HUES6 (cell line): ENCODE measurements at regions not wholly inside any gene's neighbourhood (a gene's known extent, or its start where the extent isn't known, plus 50 kb on each side); places are given as distances from the start of the nearest gene placed in this dataset.

ENCODE experiments used
- H3K27ac ChIP-seq: 2 replicates; pipeline ENCODE4 v1.7.0; 2013; ENCODE audit warnings: low read depth, mild to moderate bottlenecking, low read length, inconsistent platforms
- H3K27me3 ChIP-seq: 2 replicates; pipeline ENCODE4 v1.6.1; 2013; ENCODE audit warnings: low read length; ENCODE audit not compliant: control insufficient read depth, insufficient read depth
- H3K36me3 ChIP-seq: 2 replicates; pipeline ENCODE4 v1.6.1; 2013; ENCODE audit warnings: low read length; ENCODE audit not compliant: control insufficient read depth, insufficient read depth
- H3K4me1 ChIP-seq: 2 replicates; pipeline ENCODE4 v1.6.1; 2013; ENCODE audit warnings: low read length; ENCODE audit not compliant: control insufficient read depth, insufficient read depth
- H3K4me3 ChIP-seq: 2 replicates; pipeline ENCODE4 v1.5.1; 2013; ENCODE audit warnings: low read depth, low read length
- H3K9ac ChIP-seq: one replicate; pipeline ENCODE4 v1.6.1; 2013; ENCODE audit warnings: mild to moderate bottlenecking, low read length
- H3K9me3 ChIP-seq: 2 replicates; pipeline ENCODE4 v1.6.1; 2013; ENCODE audit warnings: low read depth, low read length; ENCODE audit not compliant: control insufficient read depth, insufficient read depth

- no peak overlapping the region for H3K27ac ChIP-seq
- H3K9ac ChIP-seq, result no peak overlapping the region
- H3K27me3 ChIP-seq, result no peaks in the 10 kb centered on the region
- no peak overlapping the region for H3K4me3 ChIP-seq
- H3K9me3 ChIP-seq, result no peaks in the 10 kb centered on the region
- H3K4me1 ChIP-seq, result peaks cover 48% of the 10 kb centered on the region
- H3K36me3 ChIP-seq, result no peaks in the 10 kb centered on the region
Observed at GRCh38 chr19:30691819-30692166, 319.6 kb downstream of the ZNF536 start.

DNA sequence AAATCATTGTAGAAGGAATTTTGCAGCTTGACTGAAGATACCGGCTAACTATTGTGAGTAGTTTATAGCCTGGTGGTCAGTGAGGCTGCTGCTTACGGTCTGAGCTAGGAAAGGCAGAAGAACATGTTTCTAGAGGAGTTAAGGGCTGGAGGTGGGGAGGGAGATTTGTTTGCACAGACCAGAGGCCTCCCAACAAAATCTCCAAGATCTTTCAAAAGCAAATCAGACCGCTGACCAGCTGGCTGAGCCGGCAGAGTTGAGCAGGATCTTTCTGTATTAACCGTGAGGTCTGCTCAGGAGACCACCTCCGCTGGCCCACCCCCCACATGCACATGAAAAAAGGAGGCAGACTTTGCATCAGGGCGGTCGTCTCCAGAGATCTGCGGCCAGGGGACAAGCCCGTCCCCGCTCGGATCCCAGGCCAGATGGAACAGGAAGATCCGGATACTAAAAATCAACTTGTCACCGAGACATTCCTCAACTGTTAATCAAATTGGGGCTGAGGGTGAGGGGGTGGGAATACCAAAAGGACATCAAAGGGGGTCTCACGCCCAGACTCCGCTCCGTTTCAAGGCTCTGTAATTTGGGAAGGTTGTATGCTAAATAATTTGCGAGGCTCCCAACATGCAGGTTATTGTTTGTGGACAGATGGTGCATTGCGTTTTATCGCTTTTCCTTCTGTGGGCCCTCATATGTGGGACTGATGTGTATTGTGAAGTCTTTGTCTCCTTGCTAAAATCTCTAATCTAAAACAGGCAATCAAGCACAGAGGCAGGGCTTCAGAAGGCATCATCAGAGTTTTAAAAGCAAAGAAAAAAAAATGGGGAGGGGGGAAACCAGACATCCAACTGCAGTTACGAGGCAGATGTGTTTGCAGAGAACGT is 319.0 kb downstream of the ZNF536 start:
- peak overlapping the region; percentile 27 for H3K9ac ChIP-seq
- H3K27me3 ChIP-seq, result no peaks in the 10 kb centered on the region
- no peaks in the 10 kb centered on the region for H3K9me3 ChIP-seq
- peak overlapping the region; percentile 37; the same call in 1 of the 2 replicates for H3K27ac ChIP-seq
- no peaks in the 10 kb centered on the region for H3K36me3 ChIP-seq
- H3K4me1 ChIP-seq, result peaks cover 50% of the 10 kb centered on the region
- H3K4me3 ChIP-seq, result peak overlapping the region; percentile 23; the same call in 1 of the 2 replicates

DNA sequence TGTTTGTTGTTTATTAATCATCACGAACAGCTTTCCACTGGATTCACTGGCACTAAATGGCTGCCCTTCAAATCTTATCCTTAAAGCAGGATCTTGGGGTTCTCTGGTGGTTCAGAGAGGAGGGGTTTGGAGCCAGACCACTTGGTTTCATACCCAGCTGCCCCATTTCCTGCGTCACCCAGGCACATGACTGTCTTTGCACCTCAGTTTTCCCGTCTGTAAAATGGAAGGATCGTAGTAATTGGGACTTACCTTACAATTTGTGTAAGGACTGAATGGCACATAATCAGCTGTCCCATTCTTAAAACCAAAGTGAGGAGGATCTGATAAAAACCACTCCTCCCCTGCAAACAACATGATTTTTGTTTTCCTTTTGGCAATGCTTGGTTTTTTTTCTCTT is 318.3 kb downstream of the ZNF536 start:
- H3K9me3 ChIP-seq, result no peaks in the 10 kb centered on the region
- H3K9ac ChIP-seq, result peak overlapping the region; percentile 27
- H3K27me3 ChIP-seq, result no peaks in the 10 kb centered on the region
- no peaks in the 10 kb centered on the region for H3K36me3 ChIP-seq
- peak overlapping the region; percentile 37; the same call in 1 of the 2 replicates for H3K27ac ChIP-seq
- peaks cover 50% of the 10 kb centered on the region for H3K4me1 ChIP-seq
- no peak overlapping the region for H3K4me3 ChIP-seq

GRCh38 chr19:30689474-30689873 is 317.3 kb downstream of the ZNF536 start:
- Histone ChIP-seq H3K9ac (no peak overlapping the region), H3K9me3 (no peaks in the 10 kb centered on the region), H3K4me1 (peaks cover 46% of the 10 kb centered on the region), H3K36me3 (no peaks in the 10 kb centered on the region), H3K27ac (no peak overlapping the region), H3K27me3 (no peaks in the 10 kb centered on the region), H3K4me3 (no peak overlapping the region)

GRCh38 chr19:30688696-30689095 is 316.5 kb downstream of the ZNF536 start:
- H3K4me3 ChIP-seq, result no peak overlapping the region
- H3K27ac ChIP-seq, result no peak overlapping the region
- H3K27me3 ChIP-seq, result no peaks in the 10 kb centered on the region
- no peaks in the 10 kb centered on the region for H3K9me3 ChIP-seq
- H3K36me3 ChIP-seq, result no peaks in the 10 kb centered on the region
- no peak overlapping the region for H3K9ac ChIP-seq
- H3K4me1 ChIP-seq, result peaks cover 42% of the 10 kb centered on the region

GRCh38 chr19:30686826-30687566 is 314.8 kb downstream of the ZNF536 start:
- Histone ChIP-seq H3K9ac (peak overlapping the region; percentile 45), H3K4me1 (peaks cover 31% of the 10 kb centered on the region), H3K27ac (peak overlapping the region; percentile 7; the same call in 1 of the 2 replicates)

DNA sequence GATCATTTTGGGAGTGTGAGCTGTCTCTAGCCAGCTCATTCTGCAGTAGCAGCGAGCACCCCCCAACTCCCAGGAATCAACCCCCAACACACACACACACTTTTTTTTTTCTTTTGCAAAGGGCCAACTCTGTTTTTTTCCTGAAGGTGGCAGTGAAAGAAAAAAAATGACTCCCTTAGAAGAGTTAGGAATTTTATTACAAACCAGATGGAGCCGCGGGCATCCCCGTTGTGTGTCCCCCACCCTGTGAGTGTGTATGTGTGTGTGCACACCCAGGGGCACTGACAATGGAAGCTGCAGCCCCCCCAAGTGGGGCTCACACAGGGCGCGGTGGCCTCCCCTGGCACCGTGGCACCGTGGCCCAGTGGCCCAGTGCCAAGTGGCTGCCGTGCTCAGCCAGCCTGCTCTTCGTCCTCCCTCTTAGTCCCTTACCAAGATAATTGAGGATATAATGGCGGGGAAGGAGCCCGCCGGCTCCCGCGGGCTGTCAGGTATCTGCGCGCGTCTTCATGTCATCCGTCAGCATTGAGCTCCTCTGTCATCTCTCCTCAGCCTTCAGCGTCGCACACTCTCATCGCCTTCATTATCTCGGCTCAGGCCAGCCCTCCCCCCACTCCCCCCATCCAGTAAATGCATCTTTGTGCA is 314.1 kb downstream of the ZNF536 start:
- Histone ChIP-seq H3K27me3 (no peaks in the 10 kb centered on the region), H3K27ac (no peak overlapping the region; the same call in 1 of the 2 replicates), H3K9ac (peak overlapping the region; percentile 45)

More at GRCh38 chr19:30686826-30687566, 314.8 kb downstream of the ZNF536 start:
- Histone ChIP-seq H3K9me3 (no peaks in the 10 kb centered on the region), H3K4me3 (no peak overlapping the region), H3K36me3 (no peaks in the 10 kb centered on the region), H3K27me3 (no peaks in the 10 kb centered on the region)

GRCh38 chr19:30685426-30686000 is 313.3 kb downstream of the ZNF536 start:
- Histone ChIP-seq H3K4me3 (no peak overlapping the region), H3K27ac (no peak overlapping the region), H3K4me1 (peaks cover 16% of the 10 kb centered on the region), H3K9me3 (no peaks in the 10 kb centered on the region), H3K36me3 (no peaks in the 10 kb centered on the region), H3K9ac (no peak overlapping the region), H3K27me3 (no peaks in the 10 kb centered on the region)

More for the DNA sequence above, 314.1 kb downstream of the ZNF536 start:
- Histone ChIP-seq H3K9me3 (no peaks in the 10 kb centered on the region), H3K4me1 (peaks cover 24% of the 10 kb centered on the region), H3K4me3 (no peak overlapping the region), H3K36me3 (no peaks in the 10 kb centered on the region)

DNA sequence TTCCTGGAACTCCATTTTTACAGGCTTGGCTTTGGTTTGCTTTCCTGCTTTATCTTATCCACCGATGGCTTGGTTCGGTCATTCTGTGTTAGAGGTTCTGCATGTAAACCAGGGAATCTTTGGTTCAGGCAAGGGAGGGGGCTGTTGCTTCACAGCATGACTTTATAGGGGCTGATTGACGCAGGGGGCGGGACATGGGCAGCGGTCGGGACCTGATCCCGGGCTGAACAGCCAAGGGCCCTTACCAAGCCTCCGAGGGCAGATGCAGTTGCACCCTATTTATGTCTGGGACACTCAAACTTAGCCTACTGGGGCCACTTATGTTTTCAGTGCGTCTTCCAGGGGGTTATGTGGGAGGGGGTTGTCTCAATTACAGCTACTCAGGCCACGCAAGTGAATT is 312.4 kb downstream of the ZNF536 start:
- H3K4me1 ChIP-seq, result peaks cover 13% of the 10 kb centered on the region; the same call in 1 of the 2 replicates
- H3K27me3 ChIP-seq, result no peaks in the 10 kb centered on the region
- H3K4me3 ChIP-seq, result no peak overlapping the region
- no peaks in the 10 kb centered on the region for H3K9me3 ChIP-seq
- no peak overlapping the region for H3K27ac ChIP-seq
- no peaks in the 10 kb centered on the region for H3K36me3 ChIP-seq
- no peak overlapping the region for H3K9ac ChIP-seq

DNA sequence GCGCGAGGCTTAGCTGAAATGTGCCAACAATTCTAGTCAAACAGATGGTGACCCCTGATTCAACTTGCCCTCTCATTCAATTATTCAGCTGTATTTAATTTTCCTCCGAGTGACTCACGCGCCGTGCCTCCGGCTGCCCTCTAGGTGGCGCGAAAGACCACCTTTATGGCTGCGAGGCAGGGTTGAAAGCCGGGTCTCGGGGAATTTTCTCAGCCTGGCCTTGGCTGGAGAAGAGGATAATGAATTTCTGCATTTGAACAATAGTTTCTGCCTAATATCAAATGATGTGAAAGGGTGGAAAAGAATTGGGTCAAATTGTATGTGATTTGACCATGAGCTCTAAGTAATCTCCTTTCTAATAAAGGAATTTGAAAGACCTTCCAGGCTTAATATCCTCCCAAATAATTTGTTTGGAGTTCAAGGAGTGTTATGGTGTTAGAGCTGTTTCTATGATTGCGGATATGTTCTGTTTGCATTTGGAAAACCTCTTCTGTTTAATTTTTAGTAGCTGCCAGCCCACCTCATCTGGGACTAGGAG is 310.9 kb downstream of the ZNF536 start:
- no peak overlapping the region for H3K4me3 ChIP-seq
- H3K4me1 ChIP-seq, result peaks cover 13% of the 10 kb centered on the region; the same call in 1 of the 2 replicates
- no peaks in the 10 kb centered on the region for H3K9me3 ChIP-seq
- no peak overlapping the region for H3K27ac ChIP-seq
- no peaks in the 10 kb centered on the region for H3K36me3 ChIP-seq
- no peaks in the 10 kb centered on the region for H3K27me3 ChIP-seq
- H3K9ac ChIP-seq, result no peak overlapping the region
